Common myeloid progenitor, CD34-positive (primary cell): ENCODE measurements at regions not wholly inside any gene's neighbourhood (a gene's known extent, or its start where the extent isn't known, plus 50 kb on each side); places are given as distances from the start of the nearest gene placed in this dataset.

Experiments used
- CTCF ChIA-PET: fragments of 350-600 bp; sonication (Branson Sonifier 250); formaldehyde crosslinking; loops from one replicate; lab custom pipeline; 2021; ENCODE audit warnings: antibody characterized with exemption; lab: Charles Lee
- POLR2A ChIA-PET: fragments of 350-600 bp; sonication (Branson Sonifier 250); formaldehyde crosslinking; loops from one replicate; lab custom pipeline; 2021; ENCODE audit warnings: antibody characterized with exemption; lab: Charles Lee
- DNase-seq, 3 donors: peaks; one replicate each; pipeline versions ENCODE4 v3.0.0 to v3.0.0-alpha.2; 2013
- H3K27ac ChIP-seq, 2 experiments: 1 replicate in 1 of 2; 2 replicates in 1 of 2; pipeline ENCODE4 v1.7.0; 2013; ENCODE audit warnings: inconsistent platforms in 2 of 2, low read length in 2 of 2, mild to moderate bottlenecking in 2 of 2, low read depth in 1 of 2, moderate library complexity in 1 of 2; ENCODE audit not compliant: severe bottlenecking in 2 of 2, insufficient read depth in 1 of 2, poor library complexity in 1 of 2
- H3K27me3 ChIP-seq, 5 experiments: replicated peaks in 2 of 5; 1 replicate in 3 of 5; 2 replicates in 2 of 5; pipeline versions ENCODE4 v1.6.1 to v1.7.0; 2013; ENCODE audit warnings: low read length in 4 of 5, mild to moderate bottlenecking in 2 of 5, moderate library complexity in 2 of 5, inconsistent platforms in 1 of 5; ENCODE audit not compliant: insufficient read depth in 5 of 5, control insufficient read depth in 4 of 5
- H3K36me3 ChIP-seq, 4 experiments: 1 replicate in 2 of 4; 2 replicates in 2 of 4; pipeline versions ENCODE4 v1.6.1 to v1.7.0; 2013; ENCODE audit warnings: low read length in 3 of 4, control low read depth in 1 of 4, mild to moderate bottlenecking in 1 of 4; ENCODE audit not compliant: control insufficient read depth in 4 of 4, insufficient read depth in 4 of 4
- H3K4me1 ChIP-seq, 4 experiments: 1 replicate in 3 of 4; 2 replicates in 1 of 4; pipeline versions ENCODE4 v1.6.1 to v1.7.1; 2013; ENCODE audit warnings: low read length in 3 of 4, mild to moderate bottlenecking in 3 of 4, control low read depth in 1 of 4, inconsistent platforms in 1 of 4, moderate library complexity in 1 of 4; ENCODE audit not compliant: control insufficient read depth in 4 of 4, insufficient read depth in 4 of 4; ENCODE audit errors: control extremely low read depth in 1 of 4
- H3K4me3 ChIP-seq, 7 experiments: 1 replicate in 4 of 7; 2 replicates in 3 of 7; pipeline versions ENCODE4 v1.5.1 to v1.7.0; 2013; ENCODE audit warnings: mild to moderate bottlenecking in 7 of 7, low read length in 6 of 7, moderate library complexity in 6 of 7, inconsistent platforms in 2 of 7, low read depth in 2 of 7, control low read depth in 1 of 7; ENCODE audit not compliant: insufficient read depth in 4 of 7, control insufficient read depth in 1 of 7; ENCODE audit errors: extremely low read depth in 1 of 7
- H3K9me3 ChIP-seq, 5 experiments: 1 replicate in 4 of 5; 2 replicates in 1 of 5; pipeline versions ENCODE4 v1.6.1 to v1.7.1; 2013; ENCODE audit warnings: low read length in 4 of 5, mild to moderate bottlenecking in 2 of 5, inconsistent platforms in 1 of 5, low read depth in 1 of 5, moderate library complexity in 1 of 5; ENCODE audit not compliant: control insufficient read depth in 4 of 5, insufficient read depth in 2 of 5; ENCODE audit errors: control extremely low read depth in 1 of 5
- WGBS: methylation state at CpG from one replicate; pipeline ENCODE4 v1.1.5; 2013; ENCODE audit not compliant: insufficient coverage; 5-methylcytosine and 5-hydroxymethylcytosine counted together

GRCh38 chr1:208682664-208683013 is 438.5 kb upstream of the PLXNA2 start:
- POLR2A ChIA-PET = no interaction called here
- Histone ChIP-seq H3K27me3 (no peaks in the 10 kb centered on the region), H3K27ac (no peak overlapping the region), H3K4me3 (no peak overlapping the region), H3K4me1 (peaks cover 0 to 11% (median 0%) of the 10 kb centered on the region in 4 experiments), H3K36me3 (no peaks in the 10 kb centered on the region), H3K9me3 (no peaks in the 10 kb centered on the region)
- CTCF ChIA-PET = no interaction called here
- DNase-seq = peak; percentile 17 to 69 (median 49)
- WGBS = 0% methylated on average over 2 of the region's 2 CpGs

- no peak for DNase-seq
- H3K27ac ChIP-seq = no peak overlapping the region
- POLR2A ChIA-PET = no interaction called here
- CTCF ChIA-PET = no interaction called here
- H3K9me3 ChIP-seq = no peaks in the 10 kb centered on the region
- no peak overlapping the region for H3K4me3 ChIP-seq
- no peaks in the 10 kb centered on the region for H3K27me3 ChIP-seq
- peaks cover 0 to 11% (median 0%) of the 10 kb centered on the region in 4 experiments for H3K4me1 ChIP-seq
- H3K36me3 ChIP-seq = no peaks in the 10 kb centered on the region
Measured at GRCh38 chr1:208683141-208683540, 439.0 kb upstream of the PLXNA2 start.

- 100% methylated on average over 1 of the region's 2 CpGs for WGBS
- ChIA-PET POLR2A (no interaction called here), CTCF (no interaction called here)
- H3K9me3 ChIP-seq = no peaks in the 10 kb centered on the region
- no peaks in the 10 kb centered on the region for H3K27me3 ChIP-seq
- H3K36me3 ChIP-seq = no peaks in the 10 kb centered on the region
- no peak overlapping the region for H3K27ac ChIP-seq
- no peak for DNase-seq
- H3K4me1 ChIP-seq = peaks cover 0 to 11% (median 0%) of the 10 kb centered on the region in 4 experiments
- H3K4me3 ChIP-seq = no peak overlapping the region
Measured at GRCh38 chr1:208684192-208684591, 440.0 kb upstream of the PLXNA2 start.

- 83% methylated on average over 1 of the region's 2 CpGs for WGBS
- DNase-seq = no peak
- Histone ChIP-seq H3K4me1 (peaks cover 0 to 11% (median 0%) of the 10 kb centered on the region in 4 experiments), H3K27ac (no peak overlapping the region), H3K27me3 (no peaks in the 10 kb centered on the region), H3K9me3 (no peaks in the 10 kb centered on the region), H3K4me3 (no peak overlapping the region), H3K36me3 (no peaks in the 10 kb centered on the region)
- POLR2A ChIA-PET = no interaction called here
- CTCF ChIA-PET = no interaction called here
Measured at GRCh38 chr1:208686592-208686991, 442.4 kb upstream of the PLXNA2 start.

GRCh38 chr1:208688656-208689315 is 444.6 kb upstream of the PLXNA2 start:
- no peak for DNase-seq
- no peaks in the 10 kb centered on the region for H3K4me1 ChIP-seq

GRCh38 chr1:208691012-208691411 is 446.8 kb upstream of the PLXNA2 start:
- POLR2A ChIA-PET = no interaction called here

More at GRCh38 chr1:208688656-208689315, 444.6 kb upstream of the PLXNA2 start:
- Histone ChIP-seq H3K27me3 (no peaks in the 10 kb centered on the region), H3K27ac (no peak overlapping the region), H3K4me3 (no peak overlapping the region), H3K36me3 (no peaks in the 10 kb centered on the region), H3K9me3 (peaks cover 0 to 4% (median 2%) of the 10 kb centered on the region in 5 experiments)
- ChIA-PET POLR2A (no interaction called here), CTCF (no interaction called here)
- WGBS = no CpG with 5 or more reads among the region's 2 CpGs

GRCh38 chr1:208709981-208710380 is 465.8 kb upstream of the PLXNA2 start:
- ChIA-PET POLR2A (no interaction called here), CTCF (interaction anchor here (1.2 kb wide), 1 partner anchor 14 kb away, joined by 3 read pairs; no protein-coding TSS in a partner anchor)
- no peak overlapping the region for H3K4me3 ChIP-seq
- H3K27ac ChIP-seq = no peak overlapping the region
- H3K9me3 ChIP-seq = no peaks in the 10 kb centered on the region
- H3K27me3 ChIP-seq = no peaks in the 10 kb centered on the region
- WGBS = 97% methylated on average over 2 of the region's 4 CpGs
- no peak for DNase-seq
- H3K36me3 ChIP-seq = no peaks in the 10 kb centered on the region
- no peaks in the 10 kb centered on the region for H3K4me1 ChIP-seq

More at GRCh38 chr1:208691012-208691411, 446.8 kb upstream of the PLXNA2 start:
- Histone ChIP-seq H3K27ac (no peak overlapping the region), H3K4me3 (no peak overlapping the region), H3K36me3 (no peaks in the 10 kb centered on the region), H3K4me1 (no peaks in the 10 kb centered on the region), H3K9me3 (peaks cover 0 to 4% (median 2%) of the 10 kb centered on the region in 5 experiments), H3K27me3 (no peaks in the 10 kb centered on the region)
- WGBS = 100% methylated on average over 1 of the region's 3 CpGs
- no peak for DNase-seq
- CTCF ChIA-PET = no interaction called here
